ENCODE measurements at regions not wholly inside any gene's neighbourhood (a gene's known extent, or its start where the extent isn't known, plus 50 kb on each side); places are given as distances from the start of the nearest gene placed in this dataset.

DNA sequence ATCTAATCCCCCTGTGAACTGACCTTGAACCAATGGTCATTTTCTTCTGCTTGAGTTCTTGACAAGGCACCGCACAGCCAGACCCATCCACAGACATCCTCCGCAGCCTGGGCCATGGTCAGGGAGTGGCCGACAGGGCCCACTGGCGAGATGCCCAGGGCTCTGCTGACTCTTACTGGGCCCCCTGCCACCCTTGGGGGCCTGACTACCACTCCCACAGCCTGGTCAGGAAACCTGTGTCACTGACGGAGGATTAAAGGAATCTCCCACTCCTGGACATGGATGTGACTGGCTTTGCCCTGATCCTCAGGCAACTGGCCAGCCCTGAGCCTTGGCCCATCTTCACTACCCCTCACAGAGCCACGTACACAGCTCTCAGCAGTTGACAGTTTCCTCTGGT lies 50.4 kb upstream of the ENO4 start:
- TF ChIP-seq EP300 (IDR thresholded peaks at IDR 0.05; ENCODE audit: borderline replicate concordance) = no peak
- TF ChIP-seq TAF1 (IDR thresholded peaks at IDR 0.05; ENCODE audit: low read depth) = no peak
- TF ChIP-seq, protein P1, sequence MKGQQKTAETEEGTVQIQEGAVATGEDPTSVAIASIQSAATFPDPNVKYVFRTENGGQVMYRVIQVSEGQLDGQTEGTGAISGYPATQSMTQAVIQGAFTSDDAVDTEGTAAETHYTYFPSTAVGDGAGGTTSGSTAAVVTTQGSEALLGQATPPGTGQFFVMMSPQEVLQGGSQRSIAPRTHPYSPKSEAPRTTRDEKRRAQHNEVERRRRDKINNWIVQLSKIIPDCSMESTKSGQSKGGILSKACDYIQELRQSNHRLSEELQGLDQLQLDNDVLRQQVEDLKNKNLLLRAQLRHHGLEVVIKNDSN (IDR thresholded peaks at IDR 0.05) = no peak
- no peak for TF ChIP-seq YY1 (IDR thresholded peaks at IDR 0.05; ENCODE audit: low read depth)
- TF ChIP-seq, protein P2, sequence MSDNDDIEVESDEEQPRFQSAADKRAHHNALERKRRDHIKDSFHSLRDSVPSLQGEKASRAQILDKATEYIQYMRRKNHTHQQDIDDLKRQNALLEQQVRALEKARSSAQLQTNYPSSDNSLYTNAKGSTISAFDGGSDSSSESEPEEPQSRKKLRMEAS (IDR thresholded peaks at IDR 0.05) = no peak
- no peak for TF ChIP-seq RAD21 (IDR thresholded peaks at IDR 0.05; ENCODE audit: low read depth)
- TF ChIP-seq REST (IDR thresholded peaks at IDR 0.05; ENCODE audit: low read depth) = no peak
- TF ChIP-seq TCF12 (IDR thresholded peaks at IDR 0.05; ENCODE audit: low read depth) = no peak
- no peak for TF ChIP-seq NFIC (IDR thresholded peaks at IDR 0.05)
- no peak for TF ChIP-seq EGR1 (IDR thresholded peaks at IDR 0.05)

Data from Ishikawa (cell line).